Thyroid gland (tissue), 4 donors: ENCODE measurements at regions not wholly inside any gene's neighbourhood (a gene's known extent, or its start where the extent isn't known, plus 50 kb on each side); places are given as distances from the start of the nearest gene placed in this dataset.

Experiments
- POLR2A ChIP-seq, 2 donors: fragments of 450-650 bp; IDR thresholded peaks; one replicate each; pipeline ENCODE4 v1.6.1; 2017; ENCODE audit warnings: antibody characterized with exemption in 2 of 2, mild to moderate bottlenecking in 2 of 2, moderate library complexity in 1 of 2
- TF ChIP-seq, protein P1 (sequence below), 6 experiments: fragments of 200-600 bp in 3 of 6; fragments of 450-650 bp in 3 of 6; sonication (generic) in 3 of 6; IDR thresholded peaks; one replicate each; pipeline ENCODE4 v1.5.1; 2016 to 2019; ENCODE audit warnings: antibody characterized with exemption in 6 of 6, mild to moderate bottlenecking in 2 of 6, inconsistent platforms in 1 of 6, moderate library complexity in 1 of 6

DNA sequence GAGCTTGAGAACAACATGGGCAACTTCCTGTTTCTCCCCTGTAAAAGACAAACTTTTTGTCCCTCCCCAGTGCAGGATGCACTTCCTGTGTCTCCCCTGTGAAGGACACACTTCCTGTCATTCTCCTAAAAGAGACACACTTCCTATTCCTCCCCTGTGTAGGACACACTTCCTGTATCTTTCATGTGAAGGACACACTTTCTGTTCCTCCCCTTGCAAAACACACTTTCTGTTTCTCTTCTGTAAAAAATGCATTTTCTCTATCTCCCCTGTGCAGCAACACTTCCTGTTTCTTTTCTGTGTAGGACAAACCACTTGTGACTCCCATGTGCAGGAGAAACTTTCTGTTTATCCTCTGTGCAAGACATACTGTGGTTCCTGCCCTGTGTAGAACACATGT lies 488.6 kb upstream of the USP9Y start:
- no peak for TF ChIP-seq POLR2A (IDR thresholded peaks at IDR 0.05)
- TF ChIP-seq, protein P1, sequence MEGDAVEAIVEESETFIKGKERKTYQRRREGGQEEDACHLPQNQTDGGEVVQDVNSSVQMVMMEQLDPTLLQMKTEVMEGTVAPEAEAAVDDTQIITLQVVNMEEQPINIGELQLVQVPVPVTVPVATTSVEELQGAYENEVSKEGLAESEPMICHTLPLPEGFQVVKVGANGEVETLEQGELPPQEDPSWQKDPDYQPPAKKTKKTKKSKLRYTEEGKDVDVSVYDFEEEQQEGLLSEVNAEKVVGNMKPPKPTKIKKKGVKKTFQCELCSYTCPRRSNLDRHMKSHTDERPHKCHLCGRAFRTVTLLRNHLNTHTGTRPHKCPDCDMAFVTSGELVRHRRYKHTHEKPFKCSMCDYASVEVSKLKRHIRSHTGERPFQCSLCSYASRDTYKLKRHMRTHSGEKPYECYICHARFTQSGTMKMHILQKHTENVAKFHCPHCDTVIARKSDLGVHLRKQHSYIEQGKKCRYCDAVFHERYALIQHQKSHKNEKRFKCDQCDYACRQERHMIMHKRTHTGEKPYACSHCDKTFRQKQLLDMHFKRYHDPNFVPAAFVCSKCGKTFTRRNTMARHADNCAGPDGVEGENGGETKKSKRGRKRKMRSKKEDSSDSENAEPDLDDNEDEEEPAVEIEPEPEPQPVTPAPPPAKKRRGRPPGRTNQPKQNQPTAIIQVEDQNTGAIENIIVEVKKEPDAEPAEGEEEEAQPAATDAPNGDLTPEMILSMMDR (IDR thresholded peaks at IDR 0.05), result no peak
